Mesothelial cell of epicardium (in vitro differentiated cells): ENCODE measurements at regions not wholly inside any gene's neighbourhood (a gene's known extent, or its start where the extent isn't known, plus 50 kb on each side); places are given as distances from the start of the nearest gene placed in this dataset.

Source experiments
- DNase-seq, 2 experiments: peaks; one replicate each; pipeline ENCODE4 v3.0.0; 2021; ENCODE audit warnings: low spot score in 2 of 2; ENCODE audit not compliant: unreplicated experiment in 2 of 2
- H3K27ac Mint-ChIP-seq: 2 replicates; pipeline ENCODE4 v1.8.0; 2021; ENCODE audit warnings: mixed read lengths
- H3K27me3 Mint-ChIP-seq: 2 replicates; pipeline ENCODE4 v1.8.0; 2021; ENCODE audit warnings: low read depth, mixed read lengths
- H3K36me3 Mint-ChIP-seq: 2 replicates; pipeline ENCODE4 v1.8.0; 2021; ENCODE audit warnings: mixed read lengths
- H3K4me1 Mint-ChIP-seq: 2 replicates; pipeline ENCODE4 v1.8.0; 2021; ENCODE audit warnings: mixed read lengths
- H3K4me3 Mint-ChIP-seq: 2 replicates; pipeline ENCODE4 v1.8.0; 2021; ENCODE audit warnings: mild to moderate bottlenecking, moderate library complexity, mixed read lengths
- H3K9me3 Mint-ChIP-seq: 2 replicates; pipeline ENCODE4 v1.8.0; 2021; ENCODE audit warnings: mixed read lengths
- TF ChIP-seq, protein P1 (sequence below): fragments of 200-600 bp; sonication (generic); IDR thresholded peaks from one replicate; pipeline ENCODE4 v1.5.0; 2021; ENCODE audit warnings: antibody characterized with exemption; ENCODE audit not compliant: unreplicated experiment

DNA sequence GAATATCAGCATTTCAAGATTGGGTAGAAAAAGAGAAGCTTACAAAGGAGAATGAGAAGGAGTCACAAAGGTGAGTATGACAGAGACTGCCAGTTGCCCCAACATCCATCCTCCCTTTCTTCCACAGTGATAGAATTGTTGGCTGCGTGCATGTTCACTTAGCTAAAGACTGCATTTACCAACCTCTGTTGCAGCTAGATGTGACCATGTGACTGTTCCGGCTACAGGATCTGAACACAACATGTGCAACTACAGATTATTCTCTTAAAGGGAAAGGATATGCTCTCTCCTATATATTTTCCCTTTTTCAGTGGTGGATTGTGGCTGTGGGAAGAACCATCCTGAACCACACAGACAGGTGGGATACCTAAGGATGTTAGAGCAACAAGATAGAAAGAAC, 60.5 kb upstream of the ZNRF2 start:
- H3K36me3 Mint-ChIP-seq, result peaks cover 3% of the 10 kb centered on the region
- H3K9me3 Mint-ChIP-seq, result peaks cover 31% of the 10 kb centered on the region
- H3K27ac Mint-ChIP-seq, result no peak overlapping the region
- DNase-seq, result no peak
- TF ChIP-seq, protein P1, sequence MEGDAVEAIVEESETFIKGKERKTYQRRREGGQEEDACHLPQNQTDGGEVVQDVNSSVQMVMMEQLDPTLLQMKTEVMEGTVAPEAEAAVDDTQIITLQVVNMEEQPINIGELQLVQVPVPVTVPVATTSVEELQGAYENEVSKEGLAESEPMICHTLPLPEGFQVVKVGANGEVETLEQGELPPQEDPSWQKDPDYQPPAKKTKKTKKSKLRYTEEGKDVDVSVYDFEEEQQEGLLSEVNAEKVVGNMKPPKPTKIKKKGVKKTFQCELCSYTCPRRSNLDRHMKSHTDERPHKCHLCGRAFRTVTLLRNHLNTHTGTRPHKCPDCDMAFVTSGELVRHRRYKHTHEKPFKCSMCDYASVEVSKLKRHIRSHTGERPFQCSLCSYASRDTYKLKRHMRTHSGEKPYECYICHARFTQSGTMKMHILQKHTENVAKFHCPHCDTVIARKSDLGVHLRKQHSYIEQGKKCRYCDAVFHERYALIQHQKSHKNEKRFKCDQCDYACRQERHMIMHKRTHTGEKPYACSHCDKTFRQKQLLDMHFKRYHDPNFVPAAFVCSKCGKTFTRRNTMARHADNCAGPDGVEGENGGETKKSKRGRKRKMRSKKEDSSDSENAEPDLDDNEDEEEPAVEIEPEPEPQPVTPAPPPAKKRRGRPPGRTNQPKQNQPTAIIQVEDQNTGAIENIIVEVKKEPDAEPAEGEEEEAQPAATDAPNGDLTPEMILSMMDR, result no peak
- H3K27me3 Mint-ChIP-seq, result no peaks in the 10 kb centered on the region
- peaks cover 20% of the 10 kb centered on the region for H3K4me1 Mint-ChIP-seq
- no peak overlapping the region for H3K4me3 Mint-ChIP-seq

DNA sequence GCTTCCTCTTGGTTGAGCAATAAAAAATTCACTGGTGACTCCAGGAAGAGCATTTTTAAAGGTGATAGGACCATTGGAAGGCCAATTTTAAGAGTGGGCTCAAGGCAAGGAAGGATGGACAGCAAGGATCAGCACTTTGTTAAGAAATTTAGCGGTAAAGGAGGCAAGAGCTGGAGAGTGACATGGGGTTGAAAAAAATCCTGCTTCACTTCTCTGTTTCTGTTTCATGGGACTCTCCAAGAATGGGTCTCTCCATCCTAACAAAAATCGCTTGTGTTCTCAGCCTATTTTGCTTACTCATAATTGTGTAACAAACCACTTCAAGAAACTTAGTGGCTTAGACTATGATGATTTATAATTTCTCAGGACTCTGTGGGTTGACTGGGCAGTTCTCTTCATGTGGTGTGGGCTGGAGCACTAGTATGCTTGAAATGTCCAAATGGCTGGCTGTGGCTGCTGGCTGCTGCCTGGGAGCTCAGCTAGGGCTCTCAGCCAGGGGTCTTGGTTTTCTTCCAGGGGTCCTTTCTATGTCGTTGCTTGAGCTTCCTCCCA, 59.8 kb upstream of the ZNRF2 start:
- no peak for DNase-seq
- TF ChIP-seq, protein P1, result no peak
- no peak overlapping the region for H3K27ac Mint-ChIP-seq
- H3K4me1 Mint-ChIP-seq, result peaks cover 20% of the 10 kb centered on the region
- no peak overlapping the region for H3K4me3 Mint-ChIP-seq
- no peaks in the 10 kb centered on the region for H3K36me3 Mint-ChIP-seq
- H3K27me3 Mint-ChIP-seq, result no peaks in the 10 kb centered on the region
- peaks cover 24% of the 10 kb centered on the region for H3K9me3 Mint-ChIP-seq

DNA sequence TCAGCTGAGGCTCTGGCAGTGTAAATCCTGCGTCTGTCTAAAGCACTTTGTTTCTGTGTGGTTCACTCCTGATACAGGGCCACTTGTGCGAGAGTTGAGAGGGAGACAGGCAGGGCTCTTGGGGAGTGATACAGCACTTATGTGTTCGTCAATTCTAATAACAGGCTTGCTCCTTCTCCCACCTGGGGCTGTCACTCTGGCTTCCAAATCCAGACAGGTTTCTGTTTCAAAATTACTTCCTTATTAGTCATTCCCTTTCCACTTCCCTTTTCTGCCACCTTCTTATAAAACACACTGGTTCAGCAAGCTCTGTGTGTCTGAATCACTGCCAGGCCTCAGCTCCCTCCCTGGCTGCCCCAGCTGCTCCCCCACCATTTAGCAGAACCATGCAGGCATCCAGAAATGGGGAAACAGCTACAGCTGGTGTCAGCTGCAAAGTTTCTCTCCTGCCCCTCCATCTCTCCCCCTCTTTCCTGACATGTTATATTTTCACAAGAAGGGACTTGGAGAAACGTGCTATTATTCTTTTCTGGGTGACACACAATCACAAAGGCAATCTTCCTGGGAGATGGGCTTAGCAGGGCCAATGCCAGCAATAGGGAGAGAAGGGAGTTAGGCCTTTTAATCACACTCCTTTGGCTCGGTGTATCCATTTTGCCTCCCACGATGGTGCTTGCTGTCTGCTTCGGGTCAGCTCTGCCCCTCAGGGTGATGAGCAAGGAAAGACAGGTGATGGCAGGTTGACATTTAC, 58.4 kb upstream of the ZNRF2 start:
- no peaks in the 10 kb centered on the region for H3K36me3 Mint-ChIP-seq
- peaks cover 10% of the 10 kb centered on the region for H3K9me3 Mint-ChIP-seq
- DNase-seq, result no peak
- H3K4me3 Mint-ChIP-seq, result no peak overlapping the region
- peak overlapping the region; percentile 81 for H3K27ac Mint-ChIP-seq
- H3K27me3 Mint-ChIP-seq, result no peaks in the 10 kb centered on the region
- H3K4me1 Mint-ChIP-seq, result peaks cover 20% of the 10 kb centered on the region
- TF ChIP-seq, protein P1, result no peak

DNA sequence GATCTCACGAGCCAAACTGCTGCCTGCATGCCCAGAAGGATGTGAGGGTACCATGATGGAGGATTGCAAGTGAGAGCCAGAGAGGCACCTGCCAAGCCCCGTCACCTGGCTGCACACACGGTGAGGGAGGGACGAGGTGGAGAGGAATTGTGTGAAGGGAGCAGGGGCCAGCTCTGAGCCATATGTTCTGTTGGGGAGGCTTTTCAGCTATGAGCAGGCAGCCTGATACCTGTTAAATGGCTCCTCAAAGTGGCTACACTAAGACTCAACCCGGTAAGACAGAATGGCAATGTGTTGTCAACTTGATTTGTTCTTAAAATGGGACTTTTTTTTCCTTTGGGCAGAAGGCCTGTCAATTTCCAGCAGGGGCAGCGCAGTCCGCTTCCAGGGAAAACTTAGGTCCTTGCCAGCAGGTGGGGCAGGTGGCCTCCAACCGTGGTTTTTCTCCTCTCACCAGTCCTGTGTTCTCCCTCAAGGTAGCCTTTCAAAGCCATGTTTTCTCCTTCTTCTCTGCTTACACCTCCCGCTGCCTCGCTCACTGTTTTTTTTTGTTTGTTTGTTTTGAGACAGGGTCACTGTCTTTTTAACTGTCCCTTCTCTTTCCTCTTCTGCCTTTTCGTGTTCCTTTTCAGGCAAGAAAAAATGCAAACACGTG, 57.7 kb upstream of the ZNRF2 start:
- TF ChIP-seq, protein P1, result no peak
- H3K4me3 Mint-ChIP-seq, result no peak overlapping the region
- H3K9me3 Mint-ChIP-seq, result peaks cover 9% of the 10 kb centered on the region
- DNase-seq, result no peak
- H3K27ac Mint-ChIP-seq, result no peak overlapping the region
- peaks cover 25% of the 10 kb centered on the region for H3K4me1 Mint-ChIP-seq
- no peaks in the 10 kb centered on the region for H3K36me3 Mint-ChIP-seq
- H3K27me3 Mint-ChIP-seq, result no peaks in the 10 kb centered on the region

DNA sequence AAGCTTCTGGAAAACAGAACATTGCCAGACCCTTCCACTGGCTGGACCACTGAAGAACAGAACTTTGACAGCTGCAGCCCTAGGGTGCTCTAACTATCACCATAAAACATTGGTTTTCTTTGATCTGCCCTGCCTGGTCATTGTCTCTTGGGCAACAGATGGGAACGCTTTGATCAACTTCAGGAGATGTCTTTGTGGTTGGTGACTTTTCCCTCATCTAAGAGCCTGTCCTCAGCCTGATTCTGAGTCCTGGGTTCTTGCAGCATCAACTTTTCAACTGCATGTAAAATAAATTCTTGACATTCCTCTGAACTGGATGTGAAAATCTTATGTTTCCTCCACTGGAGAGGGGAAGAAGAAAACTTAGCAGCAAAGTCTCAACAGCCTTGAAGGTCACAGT, 53.1 kb upstream of the ZNRF2 start:
- H3K36me3 Mint-ChIP-seq, result no peaks in the 10 kb centered on the region
- no peak overlapping the region for H3K27ac Mint-ChIP-seq
- peaks cover 12% of the 10 kb centered on the region for H3K4me1 Mint-ChIP-seq
- TF ChIP-seq, protein P1, result no peak
- H3K4me3 Mint-ChIP-seq, result no peak overlapping the region
- no peaks in the 10 kb centered on the region for H3K27me3 Mint-ChIP-seq
- DNase-seq, result no peak
- H3K9me3 Mint-ChIP-seq, result peaks cover under 1% of the 10 kb centered on the region
